Right lobe of liver (tissue), 6 donors: ENCODE measurements at regions not wholly inside any gene's neighbourhood (a gene's known extent, or its start where the extent isn't known, plus 50 kb on each side); places are given as distances from the start of the nearest gene placed in this dataset.

ENCODE experiments used
- ATAC-seq, 4 donors: fragments of 200-7000 bp; cut with Tn5 transposase; one replicate each; pipeline ENCODE4 v1.9.1; 2020; ENCODE audit warnings: mild to moderate bottlenecking in 4 of 4, moderate library complexity in 4 of 4
- DNase-seq, 3 donors: peaks; one replicate each; pipeline ENCODE4 v3.0.0-alpha.2; 2020
- H3K27ac ChIP-seq, 3 donors: fragments of 200-600 bp; one replicate each; pipeline ENCODE4 v1.8.0; 2022
- H3K27me3 ChIP-seq, 2 donors: fragments of 200-600 bp; one replicate each; pipeline ENCODE4 v1.8.0; 2022
- H3K36me3 ChIP-seq, 4 donors: fragments of 200-600 bp; sonication (generic) in 1 of 4; one replicate each; pipeline versions ENCODE4 v1.5.1 to v1.8.0; 2017 to 2022; ENCODE audit warnings: control low read depth in 1 of 4
- H3K4me1 ChIP-seq, 4 donors: fragments of 200-600 bp; sonication (generic) in 1 of 4; one replicate each; pipeline versions ENCODE4 v1.5.1 to v1.8.0; 2017 to 2022; ENCODE audit warnings: control low read depth in 1 of 4
- H3K4me3 ChIP-seq, 3 donors: fragments of 200-600 bp; one replicate each; pipeline ENCODE4 v1.8.0; 2022
- H3K9me3 ChIP-seq, 4 donors: fragments of 200-600 bp; sonication (generic) in 1 of 4; one replicate each; pipeline versions ENCODE4 v1.5.1 to v1.8.0; 2017 to 2022; ENCODE audit warnings: control low read depth in 1 of 4
- CTCF ChIP-seq, 4 donors: fragments of 200-600 bp in 3 of 4; fragments of 450-650 bp in 1 of 4; IDR thresholded peaks; one replicate each; pipeline versions ENCODE4 v1.5.1 to v1.8.0; 2016 to 2022; ENCODE audit warnings: antibody characterized with exemption in 4 of 4, mild to moderate bottlenecking in 2 of 4
- POLR2A ChIP-seq: fragments of 450-650 bp; IDR thresholded peaks from one replicate; pipeline ENCODE4 v1.6.1; 2017; ENCODE audit warnings: antibody characterized with exemption, mild to moderate bottlenecking
- WGBS: methylation state at CpG from one replicate; pipeline ENCODE4 v1.1.6; 2018; ENCODE audit warnings: low coverage, low lambda C conversion rate; ENCODE audit not compliant: insufficient coverage; ENCODE audit errors: missing lambda C conversion rate; 5-methylcytosine and 5-hydroxymethylcytosine counted together
- intact Hi-C, 2 donors: fragments of 100-400 bp; cut with DNase I; formaldehyde crosslinking; loops; one replicate each; pipeline versions ENCODE4 v1.11.2 to v1.14.1; 2022
- donor health status: DM: no; HTN: yes; CAD: no.
- donor health status: DM: no; HTN: no; CAD: no.
- donor health status: DM: no; HTN: no; CAD: no.
- donor health status: DM: no; HTN: yes; CAD: no.
- donor health status: DM: no; HTN: yes; CAD: no.

- no peaks in the 10 kb centered on the region for H3K4me1 ChIP-seq
- 71% methylated on average over 8 of the region's 8 CpGs for WGBS
- no peak overlapping the region for H3K4me3 ChIP-seq
- TF ChIP-seq CTCF (IDR thresholded peaks at IDR 0.05) = no peak
- no peak for TF ChIP-seq POLR2A
- intact Hi-C loops = no loop called here
- H3K36me3 ChIP-seq = no peaks in the 10 kb centered on the region
- H3K27ac ChIP-seq = no peak overlapping the region
- H3K27me3 ChIP-seq = no peaks in the 10 kb centered on the region
- DNase-seq = no peak
- ATAC-seq = no peak
- H3K9me3 ChIP-seq = no peaks in the 10 kb centered on the region
Observed at GRCh38 chr13:21232196-21232595, 55.7 kb downstream of the MRPL57 start.

GRCh38 chr13:21232599-21232998, 56.1 kb downstream of the MRPL57 start:
- intact Hi-C loops = no loop called here
- Histone ChIP-seq H3K4me3 (no peak overlapping the region), H3K4me1 (no peaks in the 10 kb centered on the region), H3K36me3 (no peaks in the 10 kb centered on the region), H3K27ac (no peak overlapping the region), H3K9me3 (no peaks in the 10 kb centered on the region), H3K27me3 (no peaks in the 10 kb centered on the region)
- no peak for TF ChIP-seq CTCF (IDR thresholded peaks at IDR 0.05)
- no peak for TF ChIP-seq POLR2A
- ATAC-seq (no peak), DNase-seq (no peak)
- 61% methylated on average over 3 of the region's 3 CpGs for WGBS

GRCh38 chr13:21233086-21233485, 56.6 kb downstream of the MRPL57 start:
- 54% methylated on average over 3 of the region's 3 CpGs for WGBS
- no peak for ATAC-seq

DNA sequence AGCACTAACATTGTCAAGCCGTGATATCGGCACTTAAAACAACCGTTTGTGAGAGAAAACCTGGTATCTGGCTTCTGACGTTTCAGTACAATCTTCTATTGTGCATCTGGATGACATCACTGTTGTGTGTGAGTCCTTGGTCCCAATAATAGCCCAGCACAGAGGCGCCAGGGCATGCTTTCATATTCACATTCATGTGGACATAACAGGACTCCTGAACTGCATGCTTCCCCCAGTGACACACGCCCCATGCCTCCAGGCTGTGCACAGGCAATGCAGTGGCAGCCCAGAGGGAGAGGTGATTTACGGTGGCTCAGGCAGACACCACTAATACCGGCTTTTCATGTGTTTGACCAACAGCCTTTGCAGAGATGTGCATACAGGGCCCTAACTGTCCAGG, 58.1 kb downstream of the MRPL57 start:
- Histone ChIP-seq H3K27me3 (no peaks in the 10 kb centered on the region), H3K36me3 (no peaks in the 10 kb centered on the region), H3K9me3 (no peaks in the 10 kb centered on the region), H3K4me3 (no peak overlapping the region), H3K4me1 (no peaks in the 10 kb centered on the region), H3K27ac (no peak overlapping the region)
- WGBS = 54% methylated on average over 8 of the region's 8 CpGs
- TF ChIP-seq POLR2A (no peak), CTCF (IDR thresholded peaks at IDR 0.05) (no peak)
- intact Hi-C loops = no loop called here
- no peak for ATAC-seq
- no peak for DNase-seq

More at GRCh38 chr13:21233086-21233485, 56.6 kb downstream of the MRPL57 start:
- TF ChIP-seq POLR2A = no peak
- TF ChIP-seq CTCF (IDR thresholded peaks at IDR 0.05) = no peak
- H3K27ac ChIP-seq = no peak overlapping the region
- H3K36me3 ChIP-seq = no peaks in the 10 kb centered on the region
- intact Hi-C loops = no loop called here
- H3K4me1 ChIP-seq = no peaks in the 10 kb centered on the region
- no peak for DNase-seq
- no peaks in the 10 kb centered on the region for H3K27me3 ChIP-seq
- H3K9me3 ChIP-seq = no peaks in the 10 kb centered on the region
- H3K4me3 ChIP-seq = no peak overlapping the region

- DNase-seq (no peak), ATAC-seq (no peak)
- Histone ChIP-seq H3K9me3 (no peaks in the 10 kb centered on the region), H3K27me3 (no peaks in the 10 kb centered on the region), H3K27ac (no peak overlapping the region), H3K4me1 (no peaks in the 10 kb centered on the region), H3K4me3 (no peak overlapping the region), H3K36me3 (no peaks in the 10 kb centered on the region)
- intact Hi-C loops = no loop called here
- TF ChIP-seq POLR2A = no peak
- no peak for TF ChIP-seq CTCF (IDR thresholded peaks at IDR 0.05)
- 71% methylated on average over 8 of the region's 12 CpGs for WGBS
Observed at GRCh38 chr13:21235174-21235573, 58.7 kb downstream of the MRPL57 start.
